ENCODE measurements at regions not wholly inside any gene's neighbourhood (a gene's known extent, or its start where the extent isn't known, plus 50 kb on each side); places are given as distances from the start of the nearest gene placed in this dataset.

- Histone ChIP-seq H3K4me3 (no peak overlapping the region), H3K9ac (ENCODE audit: low read depth in 2 of 2, low read length in 2 of 2) (no peak overlapping the region), H3K9me3 (no peaks in the 10 kb centered on the region), H3K4me1 (no peaks in the 10 kb centered on the region), H3K27me3 (peaks cover 5% of the 10 kb centered on the region), H3K27ac (no peak overlapping the region), H3K36me3 (no peaks in the 10 kb centered on the region)
- TF ChIP-seq, protein P1, sequence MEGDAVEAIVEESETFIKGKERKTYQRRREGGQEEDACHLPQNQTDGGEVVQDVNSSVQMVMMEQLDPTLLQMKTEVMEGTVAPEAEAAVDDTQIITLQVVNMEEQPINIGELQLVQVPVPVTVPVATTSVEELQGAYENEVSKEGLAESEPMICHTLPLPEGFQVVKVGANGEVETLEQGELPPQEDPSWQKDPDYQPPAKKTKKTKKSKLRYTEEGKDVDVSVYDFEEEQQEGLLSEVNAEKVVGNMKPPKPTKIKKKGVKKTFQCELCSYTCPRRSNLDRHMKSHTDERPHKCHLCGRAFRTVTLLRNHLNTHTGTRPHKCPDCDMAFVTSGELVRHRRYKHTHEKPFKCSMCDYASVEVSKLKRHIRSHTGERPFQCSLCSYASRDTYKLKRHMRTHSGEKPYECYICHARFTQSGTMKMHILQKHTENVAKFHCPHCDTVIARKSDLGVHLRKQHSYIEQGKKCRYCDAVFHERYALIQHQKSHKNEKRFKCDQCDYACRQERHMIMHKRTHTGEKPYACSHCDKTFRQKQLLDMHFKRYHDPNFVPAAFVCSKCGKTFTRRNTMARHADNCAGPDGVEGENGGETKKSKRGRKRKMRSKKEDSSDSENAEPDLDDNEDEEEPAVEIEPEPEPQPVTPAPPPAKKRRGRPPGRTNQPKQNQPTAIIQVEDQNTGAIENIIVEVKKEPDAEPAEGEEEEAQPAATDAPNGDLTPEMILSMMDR (IDR thresholded peaks at IDR 0.05) = no peak
- intact Hi-C loops (cut with DNase I) = no loop called here
- DNase-seq = no peak
Measured at GRCh38 chr4:20326977-20327376, 75.3 kb downstream of the SLIT2 start.

- intact Hi-C loops (cut with DNase I) = no loop called here
- Histone ChIP-seq H3K27me3 (peaks cover 5% of the 10 kb centered on the region), H3K4me3 (no peak overlapping the region), H3K9me3 (no peaks in the 10 kb centered on the region), H3K27ac (no peak overlapping the region), H3K4me1 (no peaks in the 10 kb centered on the region), H3K36me3 (no peaks in the 10 kb centered on the region), H3K9ac (ENCODE audit: low read depth in 2 of 2, low read length in 2 of 2) (no peak overlapping the region)
- no peak for DNase-seq
- TF ChIP-seq, protein P1 (IDR thresholded peaks at IDR 0.05) = no peak
Measured at GRCh38 chr4:20327808-20328207, 76.1 kb downstream of the SLIT2 start.

- H3K9me3 ChIP-seq = no peaks in the 10 kb centered on the region
- intact Hi-C loops (cut with DNase I) = no loop called here
- TF ChIP-seq, protein P1 (IDR thresholded peaks at IDR 0.05) = no peak
Measured at GRCh38 chr4:20331642-20332041, 79.9 kb downstream of the SLIT2 start.

DNA sequence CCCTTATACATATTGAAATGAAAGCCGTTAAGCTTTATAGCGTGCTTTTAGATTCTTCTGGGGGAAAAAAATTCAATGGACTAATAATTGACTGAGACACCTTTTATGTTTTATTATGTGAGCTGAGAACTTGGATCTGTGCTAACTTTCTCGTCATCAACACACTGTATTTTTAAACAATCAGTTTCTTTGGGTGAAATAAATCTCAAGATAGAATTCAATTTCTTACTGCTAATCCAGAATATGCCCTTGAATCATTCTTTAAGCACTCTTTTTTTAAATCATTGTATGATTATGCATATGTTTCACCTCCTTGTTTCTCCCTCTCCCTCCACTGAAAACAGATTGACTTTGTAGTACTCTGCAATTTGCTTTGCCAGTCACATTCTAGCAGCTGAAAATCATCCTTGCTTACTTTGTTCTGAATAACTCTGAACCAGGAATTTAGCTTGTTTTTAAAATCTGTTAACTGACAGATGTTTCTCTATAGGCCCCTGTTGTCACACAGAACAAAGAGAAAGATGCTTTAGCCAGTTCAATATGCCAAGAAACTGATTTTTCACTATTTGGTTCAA, 81.5 kb downstream of the SLIT2 start:
- Histone ChIP-seq H3K36me3 (no peaks in the 10 kb centered on the region), H3K9me3 (no peaks in the 10 kb centered on the region), H3K27ac (no peak overlapping the region), H3K4me3 (no peak overlapping the region), H3K27me3 (peaks cover 5% of the 10 kb centered on the region), H3K9ac (ENCODE audit: low read depth in 2 of 2, low read length in 2 of 2) (no peak overlapping the region), H3K4me1 (no peaks in the 10 kb centered on the region)
- TF ChIP-seq, protein P1 (IDR thresholded peaks at IDR 0.05) = no peak
- no peak for DNase-seq
- intact Hi-C loops (cut with DNase I) = no loop called here

More at GRCh38 chr4:20331642-20332041, 79.9 kb downstream of the SLIT2 start:
- Histone ChIP-seq H3K27me3 (peaks cover 5% of the 10 kb centered on the region), H3K36me3 (no peaks in the 10 kb centered on the region), H3K4me3 (no peak overlapping the region), H3K9ac (ENCODE audit: low read depth in 2 of 2, low read length in 2 of 2) (no peak overlapping the region), H3K27ac (no peak overlapping the region), H3K4me1 (no peaks in the 10 kb centered on the region)
- DNase-seq = no peak

GRCh38 chr4:20337261-20337664, 85.6 kb downstream of the SLIT2 start:
- no peak overlapping the region for H3K4me3 ChIP-seq
- intact Hi-C loops (cut with DNase I) = no loop called here
- H3K27ac ChIP-seq = no peak overlapping the region
- no peaks in the 10 kb centered on the region for H3K4me1 ChIP-seq
- DNase-seq = no peak
- no peaks in the 10 kb centered on the region for H3K27me3 ChIP-seq
- H3K36me3 ChIP-seq = no peaks in the 10 kb centered on the region
- no peak overlapping the region for H3K9ac ChIP-seq (ENCODE audit: low read depth in 2 of 2, low read length in 2 of 2)
- TF ChIP-seq, protein P1 (IDR thresholded peaks at IDR 0.05) = no peak
- no peaks in the 10 kb centered on the region for H3K9me3 ChIP-seq

Data from colonic mucosa (tissue), 4 donors.